ENCODE measurements at regions not wholly inside any gene's neighbourhood (a gene's known extent, or its start where the extent isn't known, plus 50 kb on each side); places are given as distances from the start of the nearest gene placed in this dataset.

- no peak for DNase-seq (ENCODE audit: low read depth)
- Histone ChIP-seq H3K27me3 (ENCODE audit: control insufficient read depth, insufficient read depth, low read length) (no peaks in the 10 kb centered on the region), H3K4me3 (ENCODE audit: low read depth, low read length) (no peak overlapping the region), H3K36me3 (ENCODE audit: control insufficient read depth, insufficient read depth, low read length) (no peaks in the 10 kb centered on the region)
- no peak for TF ChIP-seq CTCF (IDR thresholded peaks at IDR 0.05; ENCODE audit: insufficient read depth, low read length, severe bottlenecking)
- FAIRE-seq, result no peak
Observed at GRCh38 chr21:28740125-28740524, 252.6 kb downstream of the LTN1 start.

DNA sequence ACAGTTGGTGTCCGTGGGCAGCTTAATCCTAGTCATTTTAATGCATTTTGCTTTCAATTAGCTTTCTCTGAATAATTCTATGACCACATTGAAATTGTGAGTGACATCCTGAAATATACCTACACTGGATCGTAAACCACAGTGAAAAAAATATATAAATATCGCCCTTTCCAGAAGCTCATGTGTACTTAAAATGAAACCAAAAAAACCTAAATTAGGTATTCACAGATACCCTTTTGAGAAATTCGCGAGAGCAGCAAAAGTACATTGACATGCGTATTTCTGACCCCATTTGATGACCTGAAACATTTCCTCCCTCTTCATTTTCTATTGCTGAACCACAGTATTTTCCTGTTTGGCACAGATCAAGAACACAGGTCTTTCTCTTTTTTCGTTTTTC is 253.8 kb downstream of the LTN1 start:
- Histone ChIP-seq H3K4me3 (ENCODE audit: low read depth, low read length) (no peak overlapping the region), H3K36me3 (ENCODE audit: control insufficient read depth, insufficient read depth, low read length) (no peaks in the 10 kb centered on the region), H3K27me3 (ENCODE audit: control insufficient read depth, insufficient read depth, low read length) (no peaks in the 10 kb centered on the region)
- no peak for FAIRE-seq
- no peak for TF ChIP-seq CTCF (IDR thresholded peaks at IDR 0.05; ENCODE audit: insufficient read depth, low read length, severe bottlenecking)
- DNase-seq (ENCODE audit: low read depth), result no peak

- FAIRE-seq (no peak), DNase-seq (ENCODE audit: low read depth) (no peak)
- Histone ChIP-seq H3K36me3 (ENCODE audit: control insufficient read depth, insufficient read depth, low read length) (no peaks in the 10 kb centered on the region), H3K27me3 (ENCODE audit: control insufficient read depth, insufficient read depth, low read length) (no peaks in the 10 kb centered on the region), H3K4me3 (ENCODE audit: low read depth, low read length) (no peak overlapping the region)
- TF ChIP-seq CTCF (IDR thresholded peaks at IDR 0.05; ENCODE audit: insufficient read depth, low read length, severe bottlenecking), result no peak
Observed at GRCh38 chr21:28738420-28738704, 254.3 kb downstream of the LTN1 start.

GRCh38 chr21:28737674-28738419 is 254.8 kb downstream of the LTN1 start:
- FAIRE-seq, result no peak
- Histone ChIP-seq H3K36me3 (ENCODE audit: control insufficient read depth, insufficient read depth, low read length) (no peaks in the 10 kb centered on the region), H3K27me3 (ENCODE audit: control insufficient read depth, insufficient read depth, low read length) (no peaks in the 10 kb centered on the region), H3K4me3 (ENCODE audit: low read depth, low read length) (no peak overlapping the region)
- peak; percentile 80 for DNase-seq (ENCODE audit: low read depth)
- no peak for TF ChIP-seq CTCF (IDR thresholded peaks at IDR 0.05; ENCODE audit: insufficient read depth, low read length, severe bottlenecking)

DNA sequence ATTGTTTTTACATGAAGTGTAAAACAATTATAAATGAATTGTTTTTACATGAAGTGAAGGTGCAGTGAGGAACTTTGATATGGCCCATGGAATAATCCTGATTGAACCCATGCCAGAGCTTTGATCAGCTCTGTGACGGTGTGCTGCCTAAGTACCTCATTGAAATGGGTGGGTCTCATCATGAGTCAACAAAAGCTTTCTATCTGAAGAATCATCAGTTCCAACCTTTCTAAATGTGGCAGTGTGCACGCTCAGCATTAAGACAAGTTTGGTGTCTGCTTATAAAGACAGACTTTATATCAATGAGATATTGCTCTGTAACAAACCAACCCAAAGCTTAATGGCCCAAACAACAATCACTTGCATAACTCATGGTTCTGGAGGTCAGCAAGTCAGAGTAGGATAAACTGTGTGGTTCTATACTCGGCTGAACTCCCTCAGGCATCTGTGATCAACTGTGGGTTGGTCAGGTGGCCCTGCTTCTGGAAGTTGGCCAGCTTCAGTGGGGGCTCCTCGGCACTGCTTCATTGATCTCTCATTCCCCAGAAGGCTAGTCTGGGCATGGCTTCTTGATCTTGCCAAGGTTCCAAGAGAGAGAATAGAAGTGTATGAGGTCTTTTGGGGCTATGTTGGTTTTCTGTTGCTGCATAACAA is 258.0 kb downstream of the LTN1 start:
- no peaks in the 10 kb centered on the region for H3K27me3 ChIP-seq (ENCODE audit: control insufficient read depth, insufficient read depth, low read length)
- no peak for TF ChIP-seq CTCF (IDR thresholded peaks at IDR 0.05; ENCODE audit: insufficient read depth, low read length, severe bottlenecking)
- DNase-seq (ENCODE audit: low read depth), result peak; percentile 80
- no peak overlapping the region for H3K4me3 ChIP-seq (ENCODE audit: low read depth, low read length)
- no peak for FAIRE-seq
- no peaks in the 10 kb centered on the region for H3K36me3 ChIP-seq (ENCODE audit: control insufficient read depth, insufficient read depth, low read length)
